Pancreas (tissue), 10 donors: ENCODE measurements at regions not wholly inside any gene's neighbourhood (a gene's known extent, or its start where the extent isn't known, plus 50 kb on each side); places are given as distances from the start of the nearest gene placed in this dataset.

ENCODE experiments used
- ATAC-seq, 4 donors: fragments of 200-7000 bp; cut with Tn5 transposase; one replicate each; pipeline versions ENCODE4 v1.8.0 to v1.9.1; 2020; ENCODE audit warnings: mild to moderate bottlenecking in 4 of 4, moderate library complexity in 4 of 4
- DNase-seq, 6 donors: peaks; one replicate each; pipeline ENCODE4 v3.0.0-alpha.2; 2020
- FAIRE-seq: peaks from 2 replicates; lab custom pipeline; 2012; peaks lifted over from hg19 to GRCh38; lab: Jason Lieb, UNC
- H3K27ac ChIP-seq, 4 donors: fragments of 200-600 bp; sonication (generic); 1 replicate in 3 of 4; 2 replicates in 1 of 4; pipeline versions ENCODE4 v1.5.0 to v1.8.0; 2020
- H3K27me3 ChIP-seq, 4 donors: fragments of 200-600 bp; one replicate each; pipeline ENCODE4 v1.8.0; 2021
- H3K36me3 ChIP-seq, 3 donors: fragments of 200-600 bp; sonication (generic) in 1 of 3; one replicate each; pipeline versions ENCODE4 v1.5.0 to v1.8.0; 2020 to 2021
- H3K4me1 ChIP-seq, 3 donors: fragments of 200-600 bp; one replicate each; pipeline ENCODE4 v1.8.0; 2021
- H3K4me3 ChIP-seq, 4 donors: fragments of 200-600 bp; sonication (generic) in 2 of 4; one replicate each; pipeline versions ENCODE4 v1.5.0 to v1.8.0; 2020 to 2021
- H3K9me3 ChIP-seq, 4 donors: fragments of 200-600 bp; one replicate each; pipeline ENCODE4 v1.8.0; 2021
- WGBS, 2 donors: extraction: QIAGEN DNeasy Blood & Tissue Kit; methylation state at CpG; one replicate each; pipeline ENCODE4 v1.1.7; 2013; 5-methylcytosine and 5-hydroxymethylcytosine counted together
- intact Hi-C, 3 donors: fragments of 100-400 bp; cut with DNase I; formaldehyde crosslinking; loops; one replicate each; pipeline versions ENCODE4 v1.11.1 to v1.14.2; 2022
- TF ChIP-seq, protein P1 (sequence below), 4 donors: fragments of 200-600 bp; sonication (generic) in 3 of 4; IDR thresholded peaks; one replicate each; pipeline versions ENCODE4 v1.5.0 to v1.8.0; 2021; ENCODE audit warnings: antibody characterized with exemption in 4 of 4
- donor health status: healthy with polysubstance abuse.
- donor health status: DM: no; HTN: no; CAD: no; lungs with moderate emphysema.
- donor health status: DM: no; HTN: no; CAD: no.
- donor health status: control.
- donor health status: control.
- donor health status: Bipolar disorder and iron deficiency.
- donor health status: DM: yes; HTN: yes; CAD: no.
- donor health status: DM: no; HTN: no; CAD: no.
- donor health status: DM: no; HTN: no; CAD: no.
- donor health status: DM: yes; HTN: yes; CAD: no.

- no peak for ATAC-seq
- TF ChIP-seq, protein P1, sequence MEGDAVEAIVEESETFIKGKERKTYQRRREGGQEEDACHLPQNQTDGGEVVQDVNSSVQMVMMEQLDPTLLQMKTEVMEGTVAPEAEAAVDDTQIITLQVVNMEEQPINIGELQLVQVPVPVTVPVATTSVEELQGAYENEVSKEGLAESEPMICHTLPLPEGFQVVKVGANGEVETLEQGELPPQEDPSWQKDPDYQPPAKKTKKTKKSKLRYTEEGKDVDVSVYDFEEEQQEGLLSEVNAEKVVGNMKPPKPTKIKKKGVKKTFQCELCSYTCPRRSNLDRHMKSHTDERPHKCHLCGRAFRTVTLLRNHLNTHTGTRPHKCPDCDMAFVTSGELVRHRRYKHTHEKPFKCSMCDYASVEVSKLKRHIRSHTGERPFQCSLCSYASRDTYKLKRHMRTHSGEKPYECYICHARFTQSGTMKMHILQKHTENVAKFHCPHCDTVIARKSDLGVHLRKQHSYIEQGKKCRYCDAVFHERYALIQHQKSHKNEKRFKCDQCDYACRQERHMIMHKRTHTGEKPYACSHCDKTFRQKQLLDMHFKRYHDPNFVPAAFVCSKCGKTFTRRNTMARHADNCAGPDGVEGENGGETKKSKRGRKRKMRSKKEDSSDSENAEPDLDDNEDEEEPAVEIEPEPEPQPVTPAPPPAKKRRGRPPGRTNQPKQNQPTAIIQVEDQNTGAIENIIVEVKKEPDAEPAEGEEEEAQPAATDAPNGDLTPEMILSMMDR (IDR thresholded peaks at IDR 0.05) = no peak
- intact Hi-C loops = no loop called here
- no peak overlapping the region for H3K27ac ChIP-seq
- H3K36me3 ChIP-seq = no peaks in the 10 kb centered on the region
- no peak for FAIRE-seq
- DNase-seq = no peak
- WGBS, 2 donors = 48 to 66% methylated on average over 7 of the region's 7 CpGs
- no peak overlapping the region for H3K4me3 ChIP-seq
- peaks cover 0 to 4% (median 0%) of the 10 kb centered on the region in 4 donors for H3K27me3 ChIP-seq
- H3K9me3 ChIP-seq = no peaks in the 10 kb centered on the region
- H3K4me1 ChIP-seq = no peaks in the 10 kb centered on the region
Measured at GRCh38 chr15:87724330-87724729, 532.2 kb downstream of the NTRK3 start.

- Histone ChIP-seq H3K27me3 (peaks cover 0 to 4% (median 0%) of the 10 kb centered on the region in 4 donors), H3K36me3 (no peaks in the 10 kb centered on the region), H3K4me1 (no peaks in the 10 kb centered on the region), H3K9me3 (no peaks in the 10 kb centered on the region), H3K27ac (no peak overlapping the region), H3K4me3 (no peak overlapping the region)
- DNase-seq (no peak), ATAC-seq (no peak), FAIRE-seq (no peak)
- TF ChIP-seq, protein P1 (IDR thresholded peaks at IDR 0.05) = no peak
- intact Hi-C loops = no loop called here
- WGBS, 2 donors = 33 to 46% methylated on average over 1 of the region's 1 CpG
Measured at GRCh38 chr15:87722941-87723691, 533.4 kb downstream of the NTRK3 start.

DNA sequence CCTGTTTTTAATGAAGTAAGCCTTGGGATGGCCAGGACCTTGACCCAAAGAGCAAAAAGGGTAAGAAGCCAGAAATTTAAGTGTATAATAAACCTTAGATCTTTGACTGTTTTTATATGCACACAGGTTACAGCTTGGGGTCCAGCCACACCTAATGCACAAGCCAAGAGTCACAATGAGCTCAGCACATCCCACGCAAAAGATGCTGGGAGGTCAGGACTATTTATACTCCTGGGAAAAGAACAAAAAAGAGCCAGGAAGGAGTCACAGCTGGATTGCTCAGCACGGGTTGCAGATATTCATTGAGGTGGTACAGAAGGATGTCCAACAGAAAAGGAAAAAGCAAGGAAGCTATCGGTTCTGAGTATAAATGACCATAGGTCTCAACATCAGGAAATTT, 536.3 kb downstream of the NTRK3 start:
- H3K36me3 ChIP-seq = no peaks in the 10 kb centered on the region
- WGBS, 2 donors = 56 to 69% methylated on average over 3 of the region's 3 CpGs
- H3K27me3 ChIP-seq = peaks cover 0 to 4% (median 0%) of the 10 kb centered on the region in 4 donors
- no peak overlapping the region for H3K4me3 ChIP-seq
- DNase-seq (no peak), ATAC-seq (no peak), FAIRE-seq (no peak)
- no peak overlapping the region for H3K27ac ChIP-seq
- TF ChIP-seq, protein P1 (IDR thresholded peaks at IDR 0.05) = no peak
- intact Hi-C loops = no loop called here
- no peaks in the 10 kb centered on the region for H3K9me3 ChIP-seq
- H3K4me1 ChIP-seq = no peaks in the 10 kb centered on the region

- 18 to 35% methylated on average over 3 of the region's 3 CpGs for WGBS, 2 donors
- H3K36me3 ChIP-seq = no peaks in the 10 kb centered on the region
- H3K4me1 ChIP-seq = no peaks in the 10 kb centered on the region
- TF ChIP-seq, protein P1 (IDR thresholded peaks at IDR 0.05) = no peak
- FAIRE-seq (no peak), ATAC-seq (no peak), DNase-seq (no peak)
- H3K27me3 ChIP-seq = no peaks in the 10 kb centered on the region
- no peak overlapping the region for H3K4me3 ChIP-seq
- intact Hi-C loops = no loop called here
- H3K27ac ChIP-seq = no peak overlapping the region
- no peaks in the 10 kb centered on the region for H3K9me3 ChIP-seq
Measured at GRCh38 chr15:87716422-87716821, 540.1 kb downstream of the NTRK3 start.

DNA sequence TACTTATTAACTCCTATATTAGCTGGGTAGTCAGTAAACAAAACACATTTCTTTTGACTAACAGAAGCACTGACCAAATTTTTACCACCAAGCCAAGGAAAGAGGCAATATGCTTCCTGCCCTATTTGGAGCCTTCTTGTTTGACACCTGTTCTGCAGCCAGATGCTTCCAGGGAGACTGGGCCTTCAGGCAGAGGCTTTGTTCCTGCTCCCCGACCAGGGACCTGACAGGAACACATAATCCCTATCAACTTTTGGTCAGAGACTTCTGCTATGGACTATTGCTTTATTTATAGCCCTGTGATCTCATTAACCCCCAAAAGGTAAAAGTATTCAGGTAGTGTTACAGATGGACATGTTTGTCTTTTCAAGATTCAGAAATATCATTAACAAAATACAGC, 541.3 kb downstream of the NTRK3 start:
- Histone ChIP-seq H3K4me3 (no peak overlapping the region), H3K9me3 (no peaks in the 10 kb centered on the region), H3K36me3 (no peaks in the 10 kb centered on the region), H3K27me3 (no peaks in the 10 kb centered on the region), H3K27ac (no peak overlapping the region), H3K4me1 (no peaks in the 10 kb centered on the region)
- TF ChIP-seq, protein P1 (IDR thresholded peaks at IDR 0.05) = no peak
- DNase-seq = no peak
- ATAC-seq = no peak
- WGBS, 2 donors = 27 to 42% methylated on average over 1 of the region's 1 CpG
- intact Hi-C loops = no loop called here
- FAIRE-seq = no peak
